Stimulated activated CD4-positive, alpha-beta T cell treated with anti-CD3 and anti-CD28 coated beads, Interleukin-2, amount 100 ng/mL, for 48 hours (primary cell): ENCODE measurements at regions not wholly inside any gene's neighbourhood (a gene's known extent, or its start where the extent isn't known, plus 50 kb on each side); places are given as distances from the start of the nearest gene placed in this dataset.
"Not testable (repeated sequence)": the region's sequence is repeated elsewhere in the genome, so short reads cannot be mapped to it uniquely, and the experiment has no call there.

ENCODE experiments used
- DNase-seq, 2 donors: peaks; one replicate each; pipeline ENCODE4 v3.0.0-alpha.2; 2020

DNA sequence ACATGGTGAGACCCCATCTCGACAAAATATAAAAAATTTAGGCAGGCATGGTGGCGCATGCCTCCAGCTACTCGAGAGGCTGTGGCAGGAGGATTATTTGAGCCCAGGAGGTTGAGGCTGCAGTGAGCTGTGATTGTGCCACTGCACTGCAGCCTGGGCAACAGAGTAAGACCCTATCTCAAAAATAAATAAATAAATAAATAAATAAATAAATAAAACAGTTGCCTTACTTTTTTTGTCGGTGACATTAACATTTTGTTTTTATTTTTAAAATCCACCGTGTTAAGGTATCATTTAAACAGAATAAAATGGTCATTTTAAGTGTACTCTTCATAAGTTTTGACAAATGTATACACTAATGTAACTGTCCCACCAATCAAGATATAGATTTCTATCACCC is 57.0 kb downstream of the RASL11A start:
- no peak for DNase-seq

DNA sequence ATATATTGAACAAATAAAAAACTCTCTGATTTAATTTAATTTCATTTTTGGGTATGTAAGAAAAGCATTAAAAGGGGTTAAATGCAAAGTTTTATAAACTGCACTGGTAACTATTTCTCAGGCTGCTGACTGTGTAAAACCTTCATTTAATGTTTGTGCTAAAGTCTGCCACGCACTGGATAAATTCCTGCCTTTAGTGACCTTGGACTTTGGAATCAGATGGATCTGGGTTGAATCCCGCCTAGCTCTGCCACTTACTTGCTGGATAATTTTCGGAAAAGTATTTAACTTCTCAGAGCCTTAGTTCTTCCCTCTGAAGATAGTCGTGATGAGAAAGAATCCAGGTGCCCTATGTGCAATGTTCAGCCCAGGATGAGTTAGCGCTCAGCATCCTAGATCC is 58.6 kb downstream of the RASL11A start:
- DNase-seq, result no peak

DNA sequence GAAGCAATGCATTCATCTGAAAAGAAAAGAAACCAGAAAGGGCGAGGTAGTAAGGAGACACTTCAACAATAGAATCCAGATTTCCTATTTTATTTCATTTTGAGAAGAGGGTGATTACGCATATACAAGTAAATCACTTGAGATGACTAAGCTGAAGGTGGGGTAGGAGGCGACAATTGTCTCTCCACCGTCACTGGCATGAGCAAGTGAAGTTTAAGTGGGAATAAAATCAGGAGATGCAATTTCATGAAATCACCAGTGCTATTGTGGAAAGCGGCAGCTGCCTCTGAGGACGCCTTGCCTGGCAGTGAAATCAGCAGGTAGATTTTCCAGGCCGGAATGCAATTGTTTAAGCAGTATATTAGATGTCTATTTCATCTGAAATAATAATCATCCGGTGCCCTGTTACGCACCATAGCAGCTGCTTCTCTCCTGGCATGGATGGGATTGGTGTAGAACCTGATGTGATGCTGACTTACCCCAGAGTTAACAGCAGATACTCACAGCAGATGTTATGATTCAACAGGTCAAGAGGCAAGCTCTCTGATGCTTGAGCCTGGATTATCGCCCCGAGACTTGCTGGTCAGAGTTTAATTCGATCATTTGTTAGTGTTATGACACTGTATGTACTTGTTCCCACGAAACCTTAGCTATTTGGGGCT is 64.3 kb downstream of the RASL11A start:
- no peak for DNase-seq

DNA sequence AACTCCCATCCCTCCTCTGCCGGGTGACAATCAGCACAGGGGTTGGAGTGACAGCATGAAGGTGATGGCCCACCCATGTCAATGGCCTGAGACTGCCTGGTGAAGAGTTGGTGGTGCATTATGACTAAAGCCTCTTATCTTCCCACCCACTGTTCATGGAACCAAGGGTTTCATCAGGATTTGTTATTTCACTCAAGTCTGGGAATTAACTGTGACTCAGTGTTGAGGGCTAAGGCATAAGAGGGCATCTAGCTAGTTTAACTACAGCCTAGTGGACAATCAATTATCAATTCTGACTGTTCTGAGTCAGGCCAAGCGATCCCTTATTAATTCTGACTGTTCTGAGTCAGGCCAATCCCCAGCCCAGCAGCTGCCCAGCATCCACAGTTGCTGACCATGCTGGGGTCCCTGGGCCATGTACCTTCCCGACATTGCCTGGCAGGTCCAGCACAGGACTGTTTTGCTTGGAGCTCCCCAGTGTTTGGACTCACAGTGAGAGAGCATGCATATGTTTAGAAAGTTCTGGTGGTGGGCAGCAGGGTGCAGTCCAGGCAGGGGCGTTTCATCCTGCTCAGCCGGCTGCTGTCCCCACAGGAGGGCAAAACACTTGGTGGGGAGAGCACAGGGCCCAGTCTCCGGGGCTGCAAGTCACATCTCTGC is 65.5 kb downstream of the RASL11A start:
- no peak for DNase-seq

DNA sequence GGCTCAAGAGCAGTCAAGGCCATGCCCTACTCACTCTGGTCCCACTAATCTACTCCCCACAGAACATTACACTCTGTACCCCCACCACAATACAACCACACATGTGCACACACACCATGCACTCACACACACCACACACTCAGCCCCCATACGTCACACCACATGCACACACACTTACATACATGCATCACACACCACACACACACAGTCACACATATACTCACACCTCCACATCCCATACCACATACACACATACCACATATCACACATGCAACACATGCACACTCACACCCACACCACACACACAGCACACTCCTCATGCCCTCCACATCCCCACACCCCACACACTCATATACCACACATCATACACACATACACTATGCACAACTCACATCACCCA is 67.6 kb downstream of the RASL11A start:
- no peak for DNase-seq

DNA sequence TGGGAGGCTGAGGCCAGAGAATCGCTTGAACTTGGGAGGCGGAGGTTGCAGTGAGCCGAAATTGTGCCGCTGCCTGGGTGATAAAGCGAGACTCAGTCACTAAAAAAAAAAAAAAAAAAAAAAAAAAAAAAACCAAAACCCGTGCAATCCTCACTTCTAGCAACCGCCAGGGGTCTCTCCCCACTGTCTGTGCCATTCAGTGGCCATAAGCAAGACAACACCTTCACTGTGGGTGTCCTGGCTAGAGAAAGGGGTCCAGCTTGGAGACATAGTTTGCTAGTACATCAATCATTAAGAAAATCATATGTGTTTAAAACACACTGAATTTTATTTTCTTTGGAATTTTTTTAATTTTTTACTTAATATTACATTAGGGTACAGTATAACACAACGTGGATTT is 68.2 kb downstream of the RASL11A start:
- DNase-seq, result no peak

DNA sequence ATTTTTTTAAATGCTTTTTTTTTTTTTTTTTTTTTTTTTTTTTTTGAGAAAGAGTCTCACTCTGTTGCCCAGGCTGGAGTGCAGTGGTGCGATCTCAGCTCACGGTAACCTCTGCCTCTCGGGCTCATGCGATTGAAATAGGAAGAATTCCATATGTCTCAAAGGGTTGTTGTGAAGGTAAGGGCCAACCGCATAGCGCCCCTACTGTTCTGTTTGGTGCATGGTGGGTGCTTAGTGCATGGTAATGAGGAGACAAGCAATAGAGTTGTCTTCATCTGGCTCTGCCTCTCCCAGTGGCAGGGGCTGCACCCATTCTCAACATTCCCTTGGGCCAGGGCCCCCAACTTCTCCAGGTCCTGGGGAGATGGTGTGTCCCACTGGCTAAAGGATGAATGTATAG is 68.7 kb downstream of the RASL11A start:
- peak; percentile 23 to 41 for DNase-seq

DNA sequence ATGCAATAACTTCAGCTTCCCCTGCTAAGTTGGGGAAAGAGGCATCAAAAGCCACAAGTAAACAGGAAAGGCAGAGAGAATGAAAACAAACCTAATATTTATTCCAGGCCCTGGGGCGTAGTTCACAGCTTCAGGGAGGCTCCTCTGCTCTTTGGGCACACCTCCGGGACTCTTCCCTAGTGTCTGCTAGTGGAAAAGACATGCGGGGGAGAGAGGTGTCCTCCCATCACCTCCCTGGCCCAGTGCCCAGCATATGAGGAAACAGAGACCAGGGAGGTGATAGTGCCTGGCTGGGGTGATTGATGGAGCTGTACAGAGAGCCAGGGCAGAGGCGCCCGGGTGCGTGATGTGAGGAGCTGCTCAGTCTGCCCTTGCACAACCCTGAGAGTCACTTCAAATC is 71.0 kb downstream of the RASL11A start:
- DNase-seq, result no peak

DNA sequence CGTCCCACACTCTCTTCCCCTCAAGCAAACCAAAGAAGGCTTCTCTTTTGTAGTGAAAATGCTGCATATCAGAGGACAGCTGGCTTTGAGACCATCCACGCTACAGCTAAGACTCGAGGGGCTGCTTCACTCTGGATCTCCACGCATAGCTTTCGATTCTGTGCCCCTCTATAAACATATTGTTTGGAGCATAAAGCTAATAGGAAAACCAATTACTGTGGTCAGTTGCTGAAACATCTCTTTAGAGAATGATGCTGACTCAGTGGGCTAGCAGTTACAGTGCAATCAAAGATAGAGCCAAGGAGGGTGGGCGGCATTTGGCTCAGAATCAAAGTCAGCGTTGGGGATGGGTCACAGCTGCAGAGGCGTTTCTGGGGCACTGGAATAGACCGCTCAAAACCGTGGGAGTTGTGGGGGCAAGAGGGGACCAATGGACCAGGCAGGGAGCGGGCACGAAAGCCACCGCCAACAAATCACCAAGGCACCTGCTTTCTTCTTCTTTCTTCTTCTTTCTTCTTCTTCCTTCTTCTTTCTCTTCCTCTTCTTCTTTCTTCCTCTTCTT is 76.7 kb downstream of the RASL11A start:
- DNase-seq, result no peak

DNA sequence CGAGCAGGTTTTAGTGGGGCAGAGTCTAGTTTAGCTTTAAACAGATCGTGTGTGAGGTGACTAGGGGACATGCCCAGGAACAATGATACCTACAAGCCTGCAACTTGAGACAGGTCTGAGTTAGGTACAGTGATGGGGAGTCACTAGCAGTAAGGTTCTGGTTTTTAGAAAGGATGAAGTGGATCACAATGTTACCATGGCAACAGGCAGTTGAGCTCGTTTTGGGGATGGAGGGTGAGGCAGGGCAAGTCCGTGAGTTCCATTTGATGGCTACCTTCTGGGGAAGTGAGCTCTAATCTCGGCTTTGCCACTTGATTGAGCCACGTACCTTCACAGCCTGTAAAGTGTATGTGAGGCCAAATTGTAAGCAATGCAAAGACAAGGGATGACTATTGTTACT is 76.0 kb upstream of the GTF3A start:
- no peak for DNase-seq

DNA sequence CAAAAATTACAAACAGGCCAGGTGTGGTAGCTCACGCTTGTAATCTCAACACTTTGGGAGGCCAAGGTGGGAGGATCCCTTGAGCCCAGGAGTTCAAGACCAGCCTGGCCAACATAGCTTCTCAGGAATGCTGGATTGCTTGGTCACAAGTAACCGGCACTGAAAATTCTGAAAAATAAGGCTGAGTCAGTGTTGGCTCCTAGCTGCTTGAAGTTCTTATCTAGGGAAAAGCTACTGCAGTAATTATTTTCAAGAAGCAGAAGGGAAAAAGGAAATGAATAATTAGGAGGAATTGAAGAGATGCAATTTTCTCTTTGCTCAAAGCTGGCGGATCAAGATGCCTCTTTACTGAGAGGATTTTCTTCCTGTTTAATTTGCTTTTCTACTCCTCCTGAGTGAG is 75.0 kb upstream of the GTF3A start:
- DNase-seq, result no peak

DNA sequence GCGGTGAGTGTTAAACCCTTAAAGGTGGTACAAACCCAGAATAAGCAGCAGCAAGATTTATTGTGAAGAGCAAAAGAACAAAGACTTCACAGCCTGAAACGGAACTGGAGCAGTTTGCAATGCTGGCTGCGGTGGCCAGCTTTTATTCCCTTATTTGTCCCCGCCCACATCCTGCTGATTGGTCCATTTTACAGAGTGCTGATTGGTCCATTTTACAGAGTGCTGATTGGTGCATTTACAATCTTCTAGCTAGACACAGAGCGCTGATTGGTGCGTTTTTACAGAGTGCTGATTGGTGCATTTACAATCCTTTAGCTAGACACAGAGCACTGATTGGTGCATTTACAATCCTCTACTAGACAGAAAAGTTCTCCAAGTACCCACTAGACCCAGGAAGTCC is 73.6 kb upstream of the GTF3A start:
- DNase-seq, result not testable (repeated sequence)

DNA sequence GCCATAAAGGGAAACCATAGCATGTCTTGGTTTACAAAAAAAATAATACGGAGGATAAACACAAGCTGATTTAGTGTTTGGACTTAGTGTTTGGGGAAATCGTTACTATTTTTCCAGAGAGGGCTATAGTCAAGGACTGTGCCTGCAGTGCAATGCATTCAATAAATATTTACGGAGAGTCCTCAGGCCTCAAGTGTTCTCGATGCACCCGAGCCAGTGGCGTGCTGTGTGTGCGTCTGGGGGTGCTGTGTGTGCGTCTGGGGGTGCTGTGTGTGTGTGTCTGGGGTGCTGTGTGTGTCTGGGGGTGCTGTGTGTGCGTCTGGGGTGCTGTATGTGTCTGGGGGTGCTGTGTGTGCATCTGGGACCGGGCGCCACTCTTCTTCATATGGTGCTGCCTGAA is 71.7 kb upstream of the GTF3A start:
- DNase-seq, result no peak

DNA sequence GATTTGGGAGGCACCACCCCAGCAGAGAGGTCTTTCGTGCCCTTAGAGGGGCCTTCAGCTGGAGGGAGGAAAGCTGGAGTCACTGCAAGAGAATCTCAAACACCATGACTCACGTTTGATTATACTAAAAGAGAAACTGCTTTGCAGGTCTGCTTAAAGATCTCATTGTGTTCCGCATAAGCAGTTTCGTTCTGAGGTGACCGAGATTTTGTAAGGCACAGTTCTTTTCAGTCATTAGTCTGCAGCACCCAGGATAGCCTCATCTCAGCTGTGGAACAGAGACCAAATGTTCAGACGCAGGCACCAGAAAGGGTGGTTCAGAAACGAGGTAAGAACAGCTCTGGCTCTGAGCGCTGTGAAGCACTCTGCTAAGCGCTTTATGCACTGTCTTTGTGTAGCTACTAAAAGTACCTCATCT is 71.2 kb upstream of the GTF3A start:
- peak; percentile 16 to 35 for DNase-seq

DNA sequence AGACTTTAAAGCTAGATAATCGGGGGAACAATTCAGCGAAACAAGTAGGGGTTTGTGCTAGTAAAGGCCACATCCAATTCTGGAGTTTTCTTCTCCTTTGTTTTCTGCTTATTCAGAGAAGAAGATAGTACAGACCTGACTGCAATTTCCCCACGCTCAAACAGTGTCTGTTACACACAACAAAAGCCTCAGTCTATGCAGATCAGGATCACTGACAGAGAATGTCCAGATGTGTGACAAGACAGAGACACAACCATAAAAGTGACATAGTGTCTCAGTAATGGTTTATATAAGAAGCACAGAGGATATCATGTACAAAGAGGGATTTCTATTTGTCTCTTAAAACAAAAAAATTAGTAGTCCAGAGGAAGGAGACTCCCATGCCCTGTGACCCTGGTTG is 70.7 kb upstream of the GTF3A start:
- DNase-seq, result no peak

DNA sequence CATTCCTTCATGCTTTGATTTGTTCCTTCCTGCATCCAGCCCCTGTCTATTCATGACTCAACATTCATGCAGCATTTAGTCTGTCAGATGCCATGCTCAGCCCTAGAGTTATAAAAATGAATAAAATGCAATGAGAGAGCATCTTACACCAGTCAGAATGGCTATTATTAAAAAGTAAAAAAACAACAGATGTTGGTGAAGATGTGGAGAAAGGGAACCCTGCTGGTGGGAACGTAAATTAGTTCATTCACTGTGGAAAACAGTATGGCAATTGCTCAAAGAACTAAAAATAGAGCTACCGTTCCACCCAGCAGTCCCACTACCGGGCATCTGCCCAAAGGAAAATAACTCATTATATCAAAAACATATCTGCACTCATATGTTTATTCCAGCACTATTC is 70.0 kb upstream of the GTF3A start:
- no peak for DNase-seq

DNA sequence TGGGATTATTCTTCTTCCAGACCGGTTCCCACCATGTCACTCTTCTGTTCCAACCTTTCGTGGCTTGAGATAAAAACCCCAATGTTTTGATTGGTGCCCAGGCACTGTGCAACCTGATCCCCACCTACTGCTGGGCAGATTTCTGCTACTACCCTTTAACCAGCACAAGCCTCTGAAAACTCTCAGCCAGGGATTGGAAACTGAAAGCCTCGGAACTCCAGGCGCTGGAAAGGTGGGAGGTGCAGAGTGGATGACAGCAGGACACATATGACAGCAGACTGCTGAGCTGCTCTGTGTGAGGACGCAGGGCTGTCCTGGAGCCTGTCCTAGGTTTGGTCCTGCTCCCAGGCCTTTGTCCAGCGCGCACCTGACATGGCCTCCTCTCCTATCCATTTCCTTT is 68.5 kb upstream of the GTF3A start:
- no peak for DNase-seq

DNA sequence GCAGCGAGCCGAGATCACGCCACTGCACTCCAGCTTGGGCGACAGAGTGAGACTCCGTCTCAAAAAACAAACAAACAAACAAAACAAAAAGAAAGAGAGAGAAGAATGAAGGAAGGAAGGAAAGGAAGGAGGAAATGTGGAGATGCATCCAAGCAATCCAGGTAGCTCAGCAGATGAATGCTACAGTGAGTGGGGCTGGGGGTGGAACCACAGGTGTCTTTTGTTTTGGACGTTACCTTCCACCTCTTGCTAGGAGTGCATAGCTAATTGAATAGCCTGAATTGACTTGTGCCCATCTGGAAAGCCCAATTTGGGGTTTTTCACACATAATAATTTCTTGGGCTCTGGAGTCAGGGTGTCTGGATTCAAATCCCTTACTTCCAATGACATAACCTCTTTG is 66.0 kb upstream of the GTF3A start:
- no peak for DNase-seq

DNA sequence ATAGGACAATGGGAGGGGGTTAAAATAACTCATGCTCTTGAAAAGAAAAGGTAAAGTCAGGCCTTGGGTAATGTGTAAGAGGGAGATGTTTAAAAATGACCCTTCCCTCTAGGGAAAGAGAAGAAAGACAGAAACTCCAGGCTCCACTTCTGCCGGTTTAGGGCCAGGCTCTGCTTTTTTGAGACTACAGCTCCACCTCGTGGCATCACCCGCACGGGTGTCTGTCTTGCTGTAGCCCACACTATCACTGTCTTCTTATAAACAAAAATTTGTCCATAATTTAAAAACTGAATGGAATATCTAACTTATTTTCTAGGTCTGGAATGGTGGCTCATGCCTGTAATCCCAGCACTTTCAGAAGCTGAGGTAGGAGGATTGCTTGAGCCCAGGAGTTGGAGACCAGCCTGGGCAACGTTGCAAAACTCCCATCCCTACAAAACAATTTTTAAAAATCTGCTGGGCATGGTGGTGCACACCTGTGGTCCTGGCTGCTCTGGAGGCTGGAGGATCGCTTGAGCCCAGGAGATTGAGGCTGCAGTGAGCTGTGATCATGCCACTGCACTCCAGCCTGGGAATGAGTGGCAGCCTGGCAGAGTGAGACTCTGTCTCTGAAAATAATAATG is 65.1 kb upstream of the GTF3A start:
- peak; percentile 61 for DNase-seq

DNA sequence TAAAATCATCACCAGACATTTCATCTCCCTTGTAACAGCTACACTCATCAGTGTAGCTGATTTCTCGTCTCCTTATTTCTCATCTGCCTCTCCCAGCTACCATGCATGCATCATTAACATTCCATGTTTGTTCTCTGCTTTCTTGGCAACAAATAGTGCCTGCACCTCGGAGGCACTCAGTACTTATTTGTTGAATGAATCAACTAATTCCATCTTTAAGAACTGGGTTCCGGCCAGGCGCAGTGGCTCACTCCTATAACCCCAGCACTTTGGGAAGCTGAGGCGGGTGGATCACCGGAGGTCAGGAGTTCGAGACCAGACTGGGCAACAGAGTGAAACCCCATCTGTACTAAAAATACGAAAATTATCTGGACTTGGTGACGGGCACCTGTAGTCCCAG is 63.9 kb upstream of the GTF3A start:
- no peak for DNase-seq

DNA sequence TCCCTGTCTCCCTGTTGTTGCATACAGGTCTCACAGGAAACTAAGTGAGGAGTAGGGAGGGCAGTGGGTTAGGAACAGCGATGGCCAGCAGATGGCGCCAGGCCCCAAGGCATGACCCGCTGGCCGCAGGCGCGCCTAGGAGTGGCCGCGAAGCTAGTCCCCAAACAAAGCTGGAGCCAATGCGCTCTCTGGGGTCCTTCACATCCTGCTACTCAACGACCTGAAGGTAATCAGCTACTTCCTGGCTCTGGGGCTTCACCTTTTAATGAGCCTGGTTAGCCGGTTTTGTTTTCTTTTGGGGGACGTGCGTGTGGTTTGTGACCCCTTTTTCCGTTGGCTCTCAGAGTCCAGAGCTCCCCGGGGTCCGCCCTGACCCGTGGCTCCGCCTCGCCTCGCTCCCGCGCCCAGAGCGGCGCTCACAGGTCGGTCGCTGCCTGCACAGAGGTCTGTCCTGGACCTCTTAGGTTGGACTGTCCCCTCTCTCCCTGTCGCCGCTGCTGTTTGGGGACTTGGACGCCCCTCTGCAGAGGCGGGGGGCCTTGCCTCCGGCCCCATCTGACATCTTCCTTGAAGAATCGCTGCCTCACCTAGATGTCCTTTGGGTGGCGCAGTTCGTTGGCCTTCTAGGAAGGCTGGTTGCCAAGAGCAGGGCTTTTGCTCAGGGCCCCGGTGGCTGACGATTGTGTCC is 62.2 kb upstream of the GTF3A start:
- peak; percentile 77 to 81 for DNase-seq

DNA sequence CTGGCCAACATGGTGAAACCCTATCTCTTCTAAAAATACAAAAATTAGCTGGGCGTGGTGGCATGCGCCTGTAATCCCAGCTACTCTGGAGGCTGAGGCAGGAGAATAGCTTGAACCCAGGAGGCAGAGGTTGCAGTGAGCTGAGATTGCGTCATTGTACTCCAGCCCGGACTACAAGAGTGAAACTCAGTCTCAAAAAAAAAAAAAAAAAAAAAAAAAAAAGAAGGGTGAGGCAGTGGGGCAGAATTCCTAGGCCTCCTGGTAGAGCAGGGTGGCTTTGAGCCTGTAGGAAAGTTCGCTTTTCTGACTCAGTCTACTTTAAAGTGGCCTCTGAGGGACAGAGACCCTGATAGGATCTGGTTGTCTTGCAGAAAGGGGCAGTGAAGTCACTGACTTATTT is 60.8 kb upstream of the GTF3A start:
- not testable (repeated sequence) for DNase-seq

DNA sequence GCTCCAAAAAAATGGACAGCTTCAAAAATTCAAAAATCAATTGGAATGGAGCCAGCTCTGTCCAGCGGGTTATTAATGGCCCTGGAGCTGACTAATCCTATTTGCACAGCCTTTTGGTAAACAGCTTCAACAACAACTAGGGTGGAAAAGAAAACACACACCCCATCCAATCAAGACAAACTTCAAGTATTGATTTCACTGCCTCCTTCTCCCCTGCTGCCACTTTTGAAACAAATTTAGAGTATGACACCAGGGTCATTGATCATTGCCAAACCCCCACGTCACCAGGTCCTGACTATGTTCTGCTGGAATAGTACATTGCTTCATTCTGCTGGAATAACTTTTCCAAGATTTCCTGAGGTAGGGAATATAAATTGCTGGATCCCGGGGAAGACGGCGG is 56.8 kb upstream of the GTF3A start:
- no peak for DNase-seq
